ENCODE measurements at regions not wholly inside any gene's neighbourhood (a gene's known extent, or its start where the extent isn't known, plus 50 kb on each side); places are given as distances from the start of the nearest gene placed in this dataset.

GRCh38 chr12:43097471-43097870 is 454.5 kb downstream of the ADAMTS20 start:
- no peak for DNase-seq (ENCODE audit: low spot score)

GRCh38 chr12:43095669-43096280 is 456.2 kb downstream of the ADAMTS20 start:
- no peak for DNase-seq (ENCODE audit: low spot score)

GRCh38 chr12:43094886-43095575 is 457.0 kb downstream of the ADAMTS20 start:
- DNase-seq (ENCODE audit: low spot score) = no peak

GRCh38 chr12:43090981-43091380 is 461.0 kb downstream of the ADAMTS20 start:
- DNase-seq (ENCODE audit: low spot score) = no peak

- no peak for DNase-seq (ENCODE audit: low spot score)
Measured at GRCh38 chr12:43087195-43088091, 464.6 kb downstream of the ADAMTS20 start.

GRCh38 chr12:43079476-43079875 is 472.5 kb downstream of the ADAMTS20 start:
- DNase-seq (ENCODE audit: low spot score) = no peak

GRCh38 chr12:43078976-43079375 is 473.0 kb downstream of the ADAMTS20 start:
- DNase-seq (ENCODE audit: low spot score) = no peak

- no peak for DNase-seq (ENCODE audit: low spot score)
Measured at GRCh38 chr12:43072431-43072830, 479.6 kb downstream of the ADAMTS20 start.

- no peak for DNase-seq (ENCODE audit: low spot score)
Measured at GRCh38 chr12:43069768-43070221, 480.2 kb upstream of the PRICKLE1 start.

GRCh38 chr12:43066471-43066870 is 476.9 kb upstream of the PRICKLE1 start:
- DNase-seq (ENCODE audit: low spot score) = no peak

GRCh38 chr12:43063650-43064049 is 474.1 kb upstream of the PRICKLE1 start:
- no peak for DNase-seq (ENCODE audit: low spot score)

- no peak for DNase-seq (ENCODE audit: low spot score)
Measured at GRCh38 chr12:43062201-43062895, 472.8 kb upstream of the PRICKLE1 start.

GRCh38 chr12:43060742-43061141 is 471.2 kb upstream of the PRICKLE1 start:
- no peak for DNase-seq (ENCODE audit: low spot score)

- DNase-seq (ENCODE audit: low spot score) = no peak
Measured at GRCh38 chr12:43058616-43059015, 469.1 kb upstream of the PRICKLE1 start.

- DNase-seq (ENCODE audit: low spot score) = no peak
Measured at GRCh38 chr12:43057566-43057965, 468.0 kb upstream of the PRICKLE1 start.

GRCh38 chr12:43054085-43054484 is 464.5 kb upstream of the PRICKLE1 start:
- no peak for DNase-seq (ENCODE audit: low spot score)

- DNase-seq (ENCODE audit: low spot score) = no peak
Measured at GRCh38 chr12:43052441-43052840, 462.9 kb upstream of the PRICKLE1 start.

- DNase-seq (ENCODE audit: low spot score) = no peak
Measured at GRCh38 chr12:43044241-43044640, 454.7 kb upstream of the PRICKLE1 start.

- no peak for DNase-seq (ENCODE audit: low spot score)
Measured at GRCh38 chr12:43038991-43039390, 449.4 kb upstream of the PRICKLE1 start.

GRCh38 chr12:43029971-43030370 is 440.4 kb upstream of the PRICKLE1 start:
- DNase-seq (ENCODE audit: low spot score) = no peak

- DNase-seq (ENCODE audit: low spot score) = no peak
Measured at GRCh38 chr12:43028826-43029225, 439.3 kb upstream of the PRICKLE1 start.

GRCh38 chr12:43022838-43023237 is 433.3 kb upstream of the PRICKLE1 start:
- DNase-seq (ENCODE audit: low spot score) = no peak
